SK-N-SH treated with all-trans-retinoic acid at 6 μM for 48 hours (cell line): ENCODE measurements at regions not wholly inside any gene's neighbourhood (a gene's known extent, or its start where the extent isn't known, plus 50 kb on each side); places are given as distances from the start of the nearest gene placed in this dataset.

Source experiments
- ARNTL ChIP-seq: fragments of 450-650 bp; formaldehyde crosslinking; IDR thresholded peaks from 2 replicates; pipeline ENCODE4 v1.5.0; 2020; ENCODE audit warnings: low read depth, mild to moderate bottlenecking, moderate library complexity, borderline replicate concordance
- CREB5 ChIP-seq: fragments of 250-450 bp; sonication (Bioruptor Pico); IDR thresholded peaks from 2 replicates; pipeline ENCODE4 v1.5.1; 2020; ENCODE audit warnings: low read depth, mild to moderate bottlenecking, moderate library complexity
- CSRNP3 ChIP-seq: fragments of 250-450 bp; sonication (Bioruptor Pico); IDR thresholded peaks from 2 replicates; pipeline ENCODE4 v1.5.1; 2021; ENCODE audit warnings: mild to moderate bottlenecking, moderate library complexity
- ISL1 ChIP-seq: fragments of 250-450 bp; sonication (Bioruptor Pico); IDR thresholded peaks from 2 replicates; pipeline ENCODE4 v2.1.2; 2022; ENCODE audit warnings: mild to moderate bottlenecking, moderate library complexity
- PATZ1 ChIP-seq: fragments of 250-450 bp; sonication (Bioruptor Pico); IDR thresholded peaks from 2 replicates; pipeline ENCODE4 v1.8.0; 2020; ENCODE audit warnings: mild to moderate bottlenecking, moderate library complexity, borderline replicate concordance
- POU6F1 ChIP-seq: fragments of 250-450 bp; sonication (Bioruptor Pico); IDR thresholded peaks from 2 replicates; pipeline ENCODE4 v1.8.0; 2021; ENCODE audit warnings: low read depth, mild to moderate bottlenecking, moderate library complexity, borderline replicate concordance
- RARB ChIP-seq: fragments of 250-450 bp; sonication (Bioruptor Pico); IDR thresholded peaks from 2 replicates; pipeline ENCODE4 v1.8.0; 2021; ENCODE audit warnings: mild to moderate bottlenecking, moderate library complexity
- TSHZ2 ChIP-seq: fragments of 250-450 bp; sonication (Bioruptor Pico); IDR thresholded peaks from 2 replicates; pipeline ENCODE4 v1.5.0; 2020; ENCODE audit warnings: mild to moderate bottlenecking, moderate library complexity
- ZC3H10 ChIP-seq: fragments of 250-450 bp; sonication (Bioruptor Pico); IDR thresholded peaks from 2 replicates; pipeline ENCODE4 v1.5.1; 2021; ENCODE audit warnings: mild to moderate bottlenecking, moderate library complexity
- ZFP3 ChIP-seq: fragments of 250-450 bp; sonication (Bioruptor Pico); IDR thresholded peaks from 2 replicates; pipeline ENCODE4 v1.5.0; 2020; ENCODE audit warnings: mild to moderate bottlenecking, moderate library complexity
- ZFP30 ChIP-seq: fragments of 450-650 bp; formaldehyde crosslinking; IDR thresholded peaks from 2 replicates; pipeline ENCODE4 v1.5.0; 2022; ENCODE audit warnings: mild to moderate bottlenecking, moderate library complexity
- ZNF70 ChIP-seq: fragments of 450-650 bp; formaldehyde crosslinking; IDR thresholded peaks from 2 replicates; pipeline ENCODE4 v1.5.0; 2020; ENCODE audit warnings: mild to moderate bottlenecking, moderate library complexity

GRCh38 chr6:28751963-28752350, 171.8 kb downstream of the TRIM27 start:
- TF ChIP-seq CREB5 (CRISPR knock-in tag) (no peak), ZC3H10 (CRISPR knock-in tag) (no peak), ARNTL (no peak), ZFP30 (CRISPR knock-in tag) (no peak), PATZ1 (CRISPR knock-in tag) (no peak), POU6F1 (CRISPR knock-in tag) (no peak), ZFP3 (CRISPR knock-in tag) (no peak), RARB (CRISPR knock-in tag) (no peak), ISL1 (CRISPR knock-in tag) (no peak), ZNF70 (no peak), TSHZ2 (CRISPR knock-in tag) (no peak), CSRNP3 (CRISPR knock-in tag) (no peak)
